ENCODE measurements at regions not wholly inside any gene's neighbourhood (a gene's known extent, or its start where the extent isn't known, plus 50 kb on each side); places are given as distances from the start of the nearest gene placed in this dataset.
"Not testable (repeated sequence)": the region's sequence is repeated elsewhere in the genome, so short reads cannot be mapped to it uniquely, and the experiment has no call there.

- TF ChIP-seq POLR2A (IDR thresholded peaks at IDR 0.05; ENCODE audit: low read length); GATA1 (IDR thresholded peaks at IDR 0.05; ENCODE audit: low read depth, low read length): not testable (repeated sequence)
Measured at GRCh38 chr9:65427361-65427760, 142.4 kb upstream of the FOXD4L5 start.
